ENCODE measurements at regions not wholly inside any gene's neighbourhood (a gene's known extent, or its start where the extent isn't known, plus 50 kb on each side); places are given as distances from the start of the nearest gene placed in this dataset.
"Not testable (repeated sequence)": the region's sequence is repeated elsewhere in the genome, so short reads cannot be mapped to it uniquely, and the experiment has no call there.

- H3K4me3 Mint-ChIP-seq; DNase-seq; H3K36me3 Mint-ChIP-seq; H3K4me1 Mint-ChIP-seq; H3K27ac Mint-ChIP-seq; H3K27me3 Mint-ChIP-seq; ATAC-seq (ENCODE audit: low read depth in 2 of 2); H3K9me3 Mint-ChIP-seq: not testable (repeated sequence)
Measured at GRCh38 chr21:6074935-6075334, 4446.4 kb upstream of the TPTE start.

GRCh38 chr21:6075627-6076208 is 4445.7 kb upstream of the TPTE start:
- not testable (repeated sequence) for H3K4me3 Mint-ChIP-seq; DNase-seq; H3K4me1 Mint-ChIP-seq; H3K27me3 Mint-ChIP-seq; H3K27ac Mint-ChIP-seq; ATAC-seq (ENCODE audit: low read depth in 2 of 2); H3K36me3 Mint-ChIP-seq; H3K9me3 Mint-ChIP-seq

- DNase-seq; H3K4me1 Mint-ChIP-seq; H3K9me3 Mint-ChIP-seq; H3K27ac Mint-ChIP-seq; H3K4me3 Mint-ChIP-seq; ATAC-seq (ENCODE audit: low read depth in 2 of 2); H3K36me3 Mint-ChIP-seq; H3K27me3 Mint-ChIP-seq: not testable (repeated sequence)
Measured at GRCh38 chr21:6077358-6077757, 4444.0 kb upstream of the TPTE start.

- H3K27me3 Mint-ChIP-seq; ATAC-seq (ENCODE audit: low read depth in 2 of 2); H3K4me3 Mint-ChIP-seq; H3K4me1 Mint-ChIP-seq; H3K9me3 Mint-ChIP-seq; DNase-seq; H3K36me3 Mint-ChIP-seq; H3K27ac Mint-ChIP-seq: not testable (repeated sequence)
Measured at GRCh38 chr21:6078902-6079301, 4442.5 kb upstream of the TPTE start.

GRCh38 chr21:6080941-6081655 is 4440.3 kb upstream of the TPTE start:
- DNase-seq, H3K4me1 Mint-ChIP-seq, H3K9me3 Mint-ChIP-seq, H3K4me3 Mint-ChIP-seq, H3K36me3 Mint-ChIP-seq, H3K27ac Mint-ChIP-seq, H3K27me3 Mint-ChIP-seq: not testable (repeated sequence)
- ATAC-seq (ENCODE audit: low read depth in 2 of 2), result peak; percentile 78 to 82

GRCh38 chr21:6082166-6082565 is 4439.2 kb upstream of the TPTE start:
- not testable (repeated sequence) for H3K4me3 Mint-ChIP-seq; H3K4me1 Mint-ChIP-seq; H3K36me3 Mint-ChIP-seq; DNase-seq; ATAC-seq (ENCODE audit: low read depth in 2 of 2); H3K27me3 Mint-ChIP-seq; H3K27ac Mint-ChIP-seq; H3K9me3 Mint-ChIP-seq

GRCh38 chr21:6083574-6084120 is 4437.7 kb upstream of the TPTE start:
- peak; percentile 53 to 65 for ATAC-seq (ENCODE audit: low read depth in 2 of 2)
- H3K36me3 Mint-ChIP-seq, DNase-seq, H3K9me3 Mint-ChIP-seq, H3K4me3 Mint-ChIP-seq, H3K27ac Mint-ChIP-seq, H3K27me3 Mint-ChIP-seq, H3K4me1 Mint-ChIP-seq: not testable (repeated sequence)

GRCh38 chr21:6086038-6086437 is 4435.3 kb upstream of the TPTE start:
- DNase-seq; H3K4me1 Mint-ChIP-seq; ATAC-seq (ENCODE audit: low read depth in 2 of 2); H3K9me3 Mint-ChIP-seq; H3K4me3 Mint-ChIP-seq; H3K27ac Mint-ChIP-seq; H3K36me3 Mint-ChIP-seq; H3K27me3 Mint-ChIP-seq: not testable (repeated sequence)

GRCh38 chr21:6087579-6088178 is 4433.7 kb upstream of the TPTE start:
- not testable (repeated sequence) for DNase-seq; H3K36me3 Mint-ChIP-seq; H3K27me3 Mint-ChIP-seq; H3K27ac Mint-ChIP-seq; H3K4me1 Mint-ChIP-seq; ATAC-seq (ENCODE audit: low read depth in 2 of 2); H3K9me3 Mint-ChIP-seq; H3K4me3 Mint-ChIP-seq

- H3K4me1 Mint-ChIP-seq, H3K9me3 Mint-ChIP-seq, DNase-seq, H3K27me3 Mint-ChIP-seq, H3K4me3 Mint-ChIP-seq, H3K27ac Mint-ChIP-seq, H3K36me3 Mint-ChIP-seq: not testable (repeated sequence)
- ATAC-seq (ENCODE audit: low read depth in 2 of 2), result peak in 1 of 2 donors; percentile 25
Measured at GRCh38 chr21:6090286-6090908, 4431.0 kb upstream of the TPTE start.

- not testable (repeated sequence) for DNase-seq
Measured at GRCh38 chr21:6091335-6092027, 4429.9 kb upstream of the TPTE start.

GRCh38 chr21:6092401-6092800 is 4429.0 kb upstream of the TPTE start:
- H3K4me3 Mint-ChIP-seq; H3K36me3 Mint-ChIP-seq; H3K27me3 Mint-ChIP-seq; ATAC-seq (ENCODE audit: low read depth in 2 of 2); H3K27ac Mint-ChIP-seq; H3K4me1 Mint-ChIP-seq; H3K9me3 Mint-ChIP-seq; DNase-seq: not testable (repeated sequence)

More at GRCh38 chr21:6091335-6092027, 4429.9 kb upstream of the TPTE start:
- H3K36me3 Mint-ChIP-seq; H3K4me3 Mint-ChIP-seq; H3K27ac Mint-ChIP-seq; H3K4me1 Mint-ChIP-seq; ATAC-seq (ENCODE audit: low read depth in 2 of 2); H3K9me3 Mint-ChIP-seq; H3K27me3 Mint-ChIP-seq: not testable (repeated sequence)

- H3K27ac Mint-ChIP-seq, H3K9me3 Mint-ChIP-seq, H3K36me3 Mint-ChIP-seq, H3K4me1 Mint-ChIP-seq, H3K27me3 Mint-ChIP-seq, H3K4me3 Mint-ChIP-seq: not testable (repeated sequence)
- ATAC-seq (ENCODE audit: low read depth in 2 of 2), result peak; percentile 66 to 74
- DNase-seq, result peak; percentile 21
Measured at GRCh38 chr21:6093419-6093818, 4428.0 kb upstream of the TPTE start.

Measured in naive B cell (primary cell).